IMR-90 (cell line): ENCODE measurements at regions not wholly inside any gene's neighbourhood (a gene's known extent, or its start where the extent isn't known, plus 50 kb on each side); places are given as distances from the start of the nearest gene placed in this dataset.

ENCODE experiments used
- ATAC-seq: fragments of 200-7000 bp; cut with Tn5 transposase; 2 replicates; pipeline ENCODE4 v1.9.1; 2020; ENCODE audit warnings: low read depth, mild to moderate bottlenecking, moderate library complexity
- BruUV-seq: library from RNA; stranded (reverse); fragments of 400-500 nt; replicated peaks from 2 replicates; lab custom pipeline; 2021; lab: Mats Ljungman, UMichigan
- CTCF ChIA-PET: fragments of 300-600 bp; formaldehyde crosslinking; extraction: SDS; loops from one replicate; lab custom pipeline; 2021; ENCODE audit warnings: antibody characterized with exemption; lab: Yijun Ruan, JAX
- POLR2A ChIA-PET: fragments of 300-600 bp; sonication (Branson Sonifier 250); formaldehyde crosslinking; loops from one replicate; lab custom pipeline; 2022; ENCODE audit warnings: antibody characterized with exemption; ENCODE audit not compliant: unreplicated experiment; lab: Charles Lee
- DNase-seq: peaks from one replicate; pipeline ENCODE4 v3.0.0; 2013
- H2AFZ ChIP-seq: replicated peaks from 2 replicates; pipeline ENCODE3; 2013; ENCODE audit warnings: low read length, mild to moderate bottlenecking; ENCODE audit not compliant: poor library complexity
- H2AK5ac ChIP-seq: 2 replicates; pipeline ENCODE4 v1.6.1; 2013; ENCODE audit warnings: low read depth, low read length, inconsistent platforms
- H2AK9ac ChIP-seq: replicated peaks from 2 replicates; pipeline ENCODE3; 2013; ENCODE audit warnings: mild to moderate bottlenecking, low read depth, low read length, moderate library complexity; ENCODE audit not compliant: poor library complexity
- H2BK120ac ChIP-seq: 2 replicates; pipeline ENCODE4 v1.6.1; 2013; ENCODE audit warnings: low read depth, low read length, inconsistent platforms
- H2BK15ac ChIP-seq: 3 replicates; pipeline ENCODE4 v1.6.1; 2013; ENCODE audit warnings: low read depth, low read length, inconsistent platforms
- H2BK20ac ChIP-seq: 2 replicates; pipeline ENCODE4 v1.6.1; 2013; ENCODE audit warnings: low read depth, mild to moderate bottlenecking, inconsistent platforms, low read length, moderate library complexity
- H2BK5ac ChIP-seq: 2 replicates; pipeline ENCODE4 v1.6.1; 2013; ENCODE audit warnings: mild to moderate bottlenecking, low read depth, low read length, inconsistent platforms; ENCODE audit not compliant: poor library complexity, severe bottlenecking
- H3K14ac ChIP-seq: replicated peaks from 2 replicates; pipeline ENCODE4 v1.6.1; 2013; ENCODE audit warnings: low read depth, low read length, inconsistent platforms
- H3K18ac ChIP-seq: 2 replicates; pipeline ENCODE4 v1.6.1; 2013; ENCODE audit warnings: low read depth, low read length, control low read depth
- H3K23ac ChIP-seq: 2 replicates; pipeline ENCODE4 v1.6.1; 2013; ENCODE audit warnings: low read depth, low read length, inconsistent platforms
- H3K27ac ChIP-seq: 2 replicates; pipeline ENCODE4 v1.5.1; 2013; ENCODE audit warnings: mild to moderate bottlenecking, control low read depth, low read length; ENCODE audit not compliant: insufficient read depth
- H3K27me3 ChIP-seq: 2 replicates; pipeline ENCODE4 v1.6.1; 2013; ENCODE audit warnings: low read length; ENCODE audit not compliant: control insufficient read depth, insufficient read depth
- H3K36me3 ChIP-seq: 2 replicates; pipeline ENCODE4 v1.6.1; 2013; ENCODE audit warnings: low read length, mixed read lengths; ENCODE audit not compliant: control insufficient read depth, insufficient read depth
- H3K4ac ChIP-seq: 2 replicates; pipeline ENCODE4 v1.6.1; 2013; ENCODE audit warnings: low read depth, low read length, inconsistent platforms
- H3K4me1 ChIP-seq: 2 replicates; pipeline ENCODE4 v1.6.1; 2013; ENCODE audit warnings: low read length, mixed read lengths; ENCODE audit not compliant: control insufficient read depth, insufficient read depth
- H3K4me2 ChIP-seq: 2 replicates; pipeline ENCODE4 v1.6.1; 2013; ENCODE audit warnings: low read depth, mild to moderate bottlenecking, control low read depth, low read length, moderate library complexity
- H3K4me3 ChIP-seq: 2 replicates; pipeline ENCODE4 v1.5.1; 2013; ENCODE audit warnings: low read depth, mild to moderate bottlenecking, control low read depth, low read length, moderate library complexity; ENCODE audit not compliant: insufficient read depth
- H3K56ac ChIP-seq: 2 replicates; pipeline ENCODE4 v1.6.1; 2013; ENCODE audit warnings: low read length, inconsistent platforms; ENCODE audit not compliant: insufficient read depth; ENCODE audit errors: extremely low read depth
- H3K79me1 ChIP-seq, 2 experiments: 2 replicates each; pipeline ENCODE4 v1.6.1; 2013; ENCODE audit warnings: low read length in 2 of 2, inconsistent platforms in 1 of 2, low read depth in 1 of 2
- H3K9ac ChIP-seq: 2 replicates; pipeline ENCODE4 v1.6.1; 2013; ENCODE audit warnings: low read depth, low read length, control low read depth
- H3K9me1 ChIP-seq: 2 replicates; pipeline ENCODE4 v1.6.1; 2013; ENCODE audit warnings: low read length, inconsistent platforms; ENCODE audit not compliant: insufficient read depth
- H3K9me3 ChIP-seq: 2 replicates; pipeline ENCODE4 v1.6.1; 2013; ENCODE audit warnings: low read length; ENCODE audit not compliant: control insufficient read depth, insufficient read depth
- H4K20me1 ChIP-seq: 2 replicates; pipeline ENCODE4 v1.6.1; 2013; ENCODE audit warnings: low read length, inconsistent platforms; ENCODE audit not compliant: insufficient read depth
- H4K5ac ChIP-seq: 2 replicates; pipeline ENCODE4 v1.6.1; 2013; ENCODE audit warnings: mild to moderate bottlenecking, low read depth, low read length, control low read depth
- H4K8ac ChIP-seq, 2 experiments: 2 replicates each; pipeline ENCODE4 v1.6.1; 2013; ENCODE audit warnings: low read depth in 2 of 2, low read length in 2 of 2, control low read depth in 1 of 2, inconsistent platforms in 1 of 2
- H4K91ac ChIP-seq: 2 replicates; pipeline ENCODE4 v1.6.1; 2013; ENCODE audit warnings: low read depth, low read length, inconsistent platforms; ENCODE audit not compliant: insufficient read depth
- BHLHE40 ChIP-seq: fragments of 150-350 bp; IDR thresholded peaks from 2 replicates; pipeline ENCODE4 v1.6.1; 2016; ENCODE audit warnings: mild to moderate bottlenecking, low read depth, low read length
- CHD1 ChIP-seq: IDR thresholded peaks from 2 replicates; pipeline ENCODE4 v1.6.1; 2012; ENCODE audit warnings: low read depth, low read length, improper control_type of control experiment
- WGBS, 2 experiments: methylation state at CpG; one replicate each; pipeline versions ENCODE4 v1.1.5 to v1.1.7; 2013; ENCODE audit warnings: missing lambda C conversion rate in 2 of 2; ENCODE audit not compliant: insufficient read length in 1 of 2; ENCODE audit errors: extremely low coverage in 2 of 2; 5-methylcytosine and 5-hydroxymethylcytosine counted together
- dilution Hi-C: fragments of 300-500 bp; cut with HindIII; formaldehyde crosslinking; loops from one replicate; pipeline ENCODE4 v1.14.3; 2018; ENCODE audit warnings: low sequenced_read_pairs; ENCODE audit not compliant: unreplicated experiment
- in situ Hi-C: fragments of 300-500 bp; cut with MboI; formaldehyde crosslinking; loops from 3 replicates; pipeline ENCODE4 v1.14.3; 2019; ENCODE audit warnings: low sequenced_read_pairs, inconsistent platforms, mixed read lengths
- intact Hi-C: fragments of 100-400 bp; cut with micrococcal nuclease; formaldehyde crosslinking; loops from 2 replicates; pipeline ENCODE4 v1.10.0; 2022

DNA sequence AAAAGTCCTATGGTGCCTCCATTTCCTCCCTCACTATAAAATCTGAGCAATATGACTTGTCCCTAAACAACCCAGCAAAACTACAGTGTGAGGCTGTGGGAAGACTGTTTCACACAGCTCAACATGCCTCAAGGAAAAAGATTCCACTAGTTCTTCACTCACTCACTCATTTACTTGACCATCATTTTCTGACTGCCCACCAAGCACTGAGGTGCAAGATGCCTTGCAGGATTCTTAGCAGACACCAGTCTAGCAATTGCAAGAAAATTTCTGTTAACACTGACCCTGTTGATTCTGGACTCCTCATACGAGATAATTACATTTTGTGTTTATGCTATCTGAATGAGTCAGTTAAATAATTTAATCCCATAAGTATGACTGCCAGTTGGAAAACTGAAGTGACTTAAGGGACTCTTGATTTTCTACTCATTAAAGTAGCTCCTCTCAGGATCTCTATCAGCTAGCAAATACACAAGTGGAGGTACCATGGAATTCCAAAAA, 51.9 kb upstream of the PCBP1 start:
- dilution Hi-C loops = no loop called here
- CTCF ChIA-PET = interaction anchor here (0.9 kb wide), 1 partner anchor 27 kb away, joined by 5 read pairs; no protein-coding TSS in a partner anchor

More for the DNA sequence above, 51.9 kb upstream of the PCBP1 start:
- no peaks in the 10 kb centered on the region for H3K27me3 ChIP-seq
- peak overlapping the region; percentile 68 for H2AK5ac ChIP-seq
- no TSS peak for BruUV-seq
- H4K91ac ChIP-seq = peak overlapping the region; percentile 79
- peak overlapping the region; percentile 86 for H2BK120ac ChIP-seq
- H3K4me3 ChIP-seq = no peak overlapping the region
- H3K18ac ChIP-seq = peak overlapping the region; percentile 47; the same call in 1 of the 2 replicates
- H3K9me3 ChIP-seq = no peaks in the 10 kb centered on the region
- in situ Hi-C loops (no loop called here), intact Hi-C loops (no loop called here)
- peak overlapping the region; percentile 49 to 66; a peak in 3 of 4 replicates for H4K8ac ChIP-seq
- H2BK15ac ChIP-seq = peak overlapping the region; percentile 74; the same call in 2 of the 3 replicates
- ATAC-seq (peak; percentile 67), DNase-seq (peak; percentile 63)
- H3K9ac ChIP-seq = no peak overlapping the region
- peak overlapping the region; percentile 56; the same call in 1 of the 2 replicates for H3K56ac ChIP-seq
- H4K5ac ChIP-seq = peak overlapping the region; percentile 24
- 0 out of 4 replicates have a peak, but pooled peaks cover 0 to 3% of the 10 kb centered on the region in 2 experiments for H3K79me1 ChIP-seq
- H3K14ac ChIP-seq = peak overlapping the region; percentile 90
- peaks cover 16% of the 10 kb centered on the region for H3K4me1 ChIP-seq
- H2AFZ ChIP-seq = peak overlapping the region; percentile 78
- peak overlapping the region; percentile 73 for H3K23ac ChIP-seq
- H3K4me2 ChIP-seq = peak overlapping the region; percentile 57
- peaks cover 19% of the 10 kb centered on the region for H3K9me1 ChIP-seq
- no peaks in the 10 kb centered on the region for H3K36me3 ChIP-seq
- POLR2A ChIA-PET = no interaction called here
- peak overlapping the region; percentile 88 for H3K4ac ChIP-seq
- peak overlapping the region; percentile 55 for H2BK5ac ChIP-seq
- peak overlapping the region; percentile 67; the same call in 1 of the 2 replicates for H3K27ac ChIP-seq
- H2AK9ac ChIP-seq = peak overlapping the region; percentile 83
- no peaks in the 10 kb centered on the region; the same call in 1 of the 2 replicates for H4K20me1 ChIP-seq
- H2BK20ac ChIP-seq = peak overlapping the region; percentile 81
- WGBS, 2 experiments = no CpG with 5 or more reads among the region's 1 CpG
- TF ChIP-seq BHLHE40 (peak; percentile 41), CHD1 (no peak)
